Neural progenitor cell (in vitro differentiated cells): ENCODE measurements at regions not wholly inside any gene's neighbourhood (a gene's known extent, or its start where the extent isn't known, plus 50 kb on each side); places are given as distances from the start of the nearest gene placed in this dataset.

Source experiments
- DNase-seq: peaks from one replicate; pipeline ENCODE4 v3.0.0-alpha.2; 2016; ENCODE audit warnings: low spot score
- H2AFZ ChIP-seq: fragments of 200-600 bp; sonication (generic); replicated peaks from 2 replicates; pipeline ENCODE4 v1.6.1; 2016; ENCODE audit warnings: antibody characterized with exemption
- H3F3A ChIP-seq: fragments of 200-600 bp; sonication (generic); 2 replicates; pipeline ENCODE4 v1.6.1; 2016; ENCODE audit warnings: antibody characterized with exemption, low read depth
- H3K27ac ChIP-seq: fragments of 200-600 bp; sonication (generic); 2 replicates; pipeline ENCODE4 v1.5.1; 2016; ENCODE audit warnings: mild to moderate bottlenecking
- H3K27me3 ChIP-seq: fragments of 200-600 bp; sonication (generic); 2 replicates; pipeline ENCODE4 v1.6.1; 2016; ENCODE audit warnings: mild to moderate bottlenecking, moderate library complexity
- H3K36me3 ChIP-seq: fragments of 200-600 bp; sonication (generic); 2 replicates; pipeline ENCODE4 v1.5.1; 2016
- H3K4me1 ChIP-seq: fragments of 200-600 bp; sonication (generic); 2 replicates; pipeline ENCODE4 v1.6.1; 2016; ENCODE audit warnings: mixed run types
- H3K4me2 ChIP-seq: fragments of 200-600 bp; sonication (generic); 2 replicates; pipeline ENCODE4 v1.6.1; 2016
- H3K4me3 ChIP-seq: fragments of 200-600 bp; sonication (generic); 2 replicates; pipeline ENCODE4 v1.5.1; 2016
- H3K79me2 ChIP-seq: fragments of 200-600 bp; sonication (generic); 2 replicates; pipeline ENCODE4 v1.6.1; 2016; ENCODE audit warnings: low read depth
- H3K9ac ChIP-seq: fragments of 200-600 bp; sonication (generic); 2 replicates; pipeline ENCODE4 v1.6.1; 2016
- H3K9me3 ChIP-seq: fragments of 200-600 bp; sonication (generic); 2 replicates; pipeline ENCODE4 v1.5.1; 2016; ENCODE audit warnings: low read depth
- H4K20me1 ChIP-seq: fragments of 200-600 bp; sonication (generic); 2 replicates; pipeline ENCODE4 v1.6.1; 2016; ENCODE audit warnings: low read depth
- H3K27ac Mint-ChIP-seq: 3 replicates; pipeline ENCODE4 v1.8.0; 2021; ENCODE audit warnings: mixed read lengths
- H3K27me3 Mint-ChIP-seq: 2 replicates; pipeline ENCODE4 v1.8.0; 2022; ENCODE audit warnings: low read depth, mild to moderate bottlenecking, inconsistent platforms, moderate library complexity, mixed read lengths; ENCODE audit not compliant: insufficient read depth
- H3K36me3 Mint-ChIP-seq: 3 replicates; pipeline ENCODE4 v1.8.0; 2021; ENCODE audit warnings: mixed read lengths
- H3K4me1 Mint-ChIP-seq: 3 replicates; pipeline ENCODE4 v1.8.0; 2021; ENCODE audit warnings: mixed read lengths
- H3K4me3 Mint-ChIP-seq: 3 replicates; pipeline ENCODE4 v1.8.0; 2021; ENCODE audit warnings: mild to moderate bottlenecking, moderate library complexity, mixed read lengths
- H3K9me3 Mint-ChIP-seq: 3 replicates; pipeline ENCODE4 v1.8.0; 2020; ENCODE audit warnings: mixed read lengths
- EZH2 ChIP-seq: fragments of 200-600 bp; sonication (generic); IDR thresholded peaks from 2 replicates; pipeline ENCODE4 v1.6.1; 2017; ENCODE audit warnings: antibody characterized with exemption, mild to moderate bottlenecking, moderate library complexity
- EZH2phosphoT487 ChIP-seq: fragments of 200-600 bp; sonication (generic); IDR thresholded peaks from 2 replicates; pipeline ENCODE4 v1.6.1; 2017; ENCODE audit warnings: antibody characterized with exemption
- TF ChIP-seq, protein P1 (sequence below): fragments of 200-600 bp; sonication (generic); IDR thresholded peaks from 2 replicates; pipeline ENCODE4 v1.5.1; 2017; ENCODE audit warnings: antibody characterized with exemption, mild to moderate bottlenecking

- Histone ChIP-seq H3K27me3 (no peaks in the 10 kb centered on the region), H3K36me3 (no peaks in the 10 kb centered on the region), H4K20me1 (no peaks in the 10 kb centered on the region), H3K27ac (no peak overlapping the region), H3K9ac (no peak overlapping the region), H3K4me1 (no peaks in the 10 kb centered on the region), H3K9me3 (no peaks in the 10 kb centered on the region), H2AFZ (no peak overlapping the region), H3K4me3 (no peak overlapping the region), H3K79me2 (no peaks in the 10 kb centered on the region), H3F3A (no peaks in the 10 kb centered on the region), H3K4me2 (no peak overlapping the region)
- Mint-ChIP-seq H3K27ac (no peak overlapping the region), H3K4me3 (no peak overlapping the region), H3K27me3 (no peaks in the 10 kb centered on the region), H3K4me1 (no peaks in the 10 kb centered on the region), H3K9me3 (peaks cover 3% of the 10 kb centered on the region), H3K36me3 (no peaks in the 10 kb centered on the region)
- no peak for DNase-seq
- TF ChIP-seq, protein P1, sequence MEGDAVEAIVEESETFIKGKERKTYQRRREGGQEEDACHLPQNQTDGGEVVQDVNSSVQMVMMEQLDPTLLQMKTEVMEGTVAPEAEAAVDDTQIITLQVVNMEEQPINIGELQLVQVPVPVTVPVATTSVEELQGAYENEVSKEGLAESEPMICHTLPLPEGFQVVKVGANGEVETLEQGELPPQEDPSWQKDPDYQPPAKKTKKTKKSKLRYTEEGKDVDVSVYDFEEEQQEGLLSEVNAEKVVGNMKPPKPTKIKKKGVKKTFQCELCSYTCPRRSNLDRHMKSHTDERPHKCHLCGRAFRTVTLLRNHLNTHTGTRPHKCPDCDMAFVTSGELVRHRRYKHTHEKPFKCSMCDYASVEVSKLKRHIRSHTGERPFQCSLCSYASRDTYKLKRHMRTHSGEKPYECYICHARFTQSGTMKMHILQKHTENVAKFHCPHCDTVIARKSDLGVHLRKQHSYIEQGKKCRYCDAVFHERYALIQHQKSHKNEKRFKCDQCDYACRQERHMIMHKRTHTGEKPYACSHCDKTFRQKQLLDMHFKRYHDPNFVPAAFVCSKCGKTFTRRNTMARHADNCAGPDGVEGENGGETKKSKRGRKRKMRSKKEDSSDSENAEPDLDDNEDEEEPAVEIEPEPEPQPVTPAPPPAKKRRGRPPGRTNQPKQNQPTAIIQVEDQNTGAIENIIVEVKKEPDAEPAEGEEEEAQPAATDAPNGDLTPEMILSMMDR = no peak
- no peak for TF ChIP-seq EZH2
- no peak for TF ChIP-seq EZH2phosphoT487
These were observed 816.4 kb upstream of the ANO3 start for GRCh38 chr11:25515576-25515975.

DNA sequence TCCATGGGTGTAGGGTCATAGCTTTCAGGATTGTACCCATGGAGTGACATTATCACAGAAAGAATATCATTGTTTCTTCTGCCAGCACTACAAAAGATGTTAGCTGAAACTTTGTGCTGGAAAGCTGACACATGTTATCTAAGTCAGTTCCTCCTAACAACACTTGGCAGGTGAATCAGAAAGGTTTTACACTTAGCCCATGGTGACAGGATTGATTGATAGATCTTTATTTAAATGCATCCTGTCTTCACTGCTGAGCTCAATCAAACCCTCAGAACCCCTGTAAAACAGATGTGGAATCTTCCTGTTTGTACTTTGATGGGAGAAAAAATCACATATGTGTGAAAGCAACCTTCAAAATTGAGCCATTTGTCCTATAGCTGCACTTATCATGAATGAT lies 811.5 kb upstream of the ANO3 start:
- Histone ChIP-seq H3K9me3 (no peaks in the 10 kb centered on the region), H3K27me3 (no peaks in the 10 kb centered on the region), H3K36me3 (no peaks in the 10 kb centered on the region), H3K4me1 (no peaks in the 10 kb centered on the region), H4K20me1 (no peaks in the 10 kb centered on the region), H3K79me2 (no peaks in the 10 kb centered on the region), H2AFZ (no peak overlapping the region), H3K9ac (no peak overlapping the region), H3K4me2 (no peak overlapping the region), H3K27ac (no peak overlapping the region), H3F3A (no peaks in the 10 kb centered on the region), H3K4me3 (no peak overlapping the region)
- no peak overlapping the region for H3K4me3 Mint-ChIP-seq
- no peaks in the 10 kb centered on the region for H3K36me3 Mint-ChIP-seq
- TF ChIP-seq, protein P1 = no peak
- TF ChIP-seq EZH2phosphoT487 = no peak
- no peak for TF ChIP-seq EZH2
- H3K27me3 Mint-ChIP-seq = no peaks in the 10 kb centered on the region
- H3K4me1 Mint-ChIP-seq = no peaks in the 10 kb centered on the region
- DNase-seq = no peak
- H3K9me3 Mint-ChIP-seq = no peaks in the 10 kb centered on the region
- no peak overlapping the region for H3K27ac Mint-ChIP-seq

- no peaks in the 10 kb centered on the region for H3K9me3 ChIP-seq
- no peaks in the 10 kb centered on the region for H3K36me3 ChIP-seq
- H2AFZ ChIP-seq = no peak overlapping the region
- peaks cover 4% of the 10 kb centered on the region for H3K4me1 ChIP-seq
- Mint-ChIP-seq H3K9me3 (no peaks in the 10 kb centered on the region), H3K4me1 (no peaks in the 10 kb centered on the region), H3K36me3 (no peaks in the 10 kb centered on the region), H3K4me3 (no peak overlapping the region), H3K27ac (no peak overlapping the region), H3K27me3 (no peaks in the 10 kb centered on the region)
- no peak overlapping the region for H3K4me2 ChIP-seq
- no peaks in the 10 kb centered on the region for H3K27me3 ChIP-seq
- H3F3A ChIP-seq = no peaks in the 10 kb centered on the region
- no peak overlapping the region for H3K9ac ChIP-seq
- TF ChIP-seq EZH2phosphoT487 (no peak), EZH2 (no peak)
- TF ChIP-seq, protein P1 = no peak
- no peak overlapping the region for H3K4me3 ChIP-seq
- no peak for DNase-seq
- H3K27ac ChIP-seq = no peak overlapping the region
- H4K20me1 ChIP-seq = no peaks in the 10 kb centered on the region
- H3K79me2 ChIP-seq = no peaks in the 10 kb centered on the region
These were observed 804.1 kb upstream of the ANO3 start for GRCh38 chr11:25527841-25528240.

DNA sequence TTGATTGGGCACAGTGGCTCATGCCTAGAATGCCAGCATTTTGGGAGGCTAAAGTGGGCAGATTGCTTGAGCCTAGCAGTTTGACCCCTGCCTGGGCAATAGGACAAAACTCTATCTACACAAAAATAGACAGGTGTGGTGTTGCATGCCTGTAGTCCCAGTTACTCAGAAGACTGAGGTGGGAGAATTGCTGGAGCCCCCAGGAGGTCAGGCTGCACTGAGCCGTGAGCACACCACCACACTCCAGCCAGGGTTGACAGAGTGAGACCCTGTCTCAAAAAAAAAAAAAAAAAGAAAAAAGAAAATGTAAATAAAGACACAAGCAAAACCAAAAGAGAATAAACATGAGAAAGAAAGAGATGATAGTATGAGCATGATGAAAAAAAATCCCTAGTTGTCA lies 802.4 kb upstream of the ANO3 start:
- Histone ChIP-seq H3K4me2 (no peak overlapping the region), H3F3A (no peaks in the 10 kb centered on the region), H3K9me3 (no peaks in the 10 kb centered on the region), H3K79me2 (no peaks in the 10 kb centered on the region), H3K4me3 (no peak overlapping the region), H2AFZ (no peak overlapping the region), H3K4me1 (peaks cover 4% of the 10 kb centered on the region), H3K27ac (no peak overlapping the region), H3K27me3 (no peaks in the 10 kb centered on the region), H4K20me1 (no peaks in the 10 kb centered on the region), H3K36me3 (no peaks in the 10 kb centered on the region), H3K9ac (no peak overlapping the region)
- Mint-ChIP-seq H3K4me1 (no peaks in the 10 kb centered on the region), H3K27ac (no peak overlapping the region), H3K36me3 (no peaks in the 10 kb centered on the region), H3K9me3 (no peaks in the 10 kb centered on the region), H3K27me3 (no peaks in the 10 kb centered on the region), H3K4me3 (no peak overlapping the region)
- no peak for DNase-seq
- TF ChIP-seq, protein P1 = no peak
- no peak for TF ChIP-seq EZH2
- TF ChIP-seq EZH2phosphoT487 = no peak
